Retinal pigment epithelial cell (primary cell): ENCODE measurements at regions not wholly inside any gene's neighbourhood (a gene's known extent, or its start where the extent isn't known, plus 50 kb on each side); places are given as distances from the start of the nearest gene placed in this dataset.

Experiments
- DNase-seq: peaks from one replicate; pipeline ENCODE4 v3.0.0-alpha.2; 2010; ENCODE audit warnings: low read depth
- H3K4me3 ChIP-seq: 2 replicates; pipeline ENCODE4 v1.5.1; 2011; ENCODE audit warnings: mild to moderate bottlenecking, low read length, control low read depth, moderate library complexity
- TF ChIP-seq, protein P1 (sequence below): conservative IDR thresholded peaks from 2 replicates; pipeline ENCODE4 v1.5.1; 2011; ENCODE audit warnings: low read depth, low read length, control low read depth, inconsistent platforms

DNA sequence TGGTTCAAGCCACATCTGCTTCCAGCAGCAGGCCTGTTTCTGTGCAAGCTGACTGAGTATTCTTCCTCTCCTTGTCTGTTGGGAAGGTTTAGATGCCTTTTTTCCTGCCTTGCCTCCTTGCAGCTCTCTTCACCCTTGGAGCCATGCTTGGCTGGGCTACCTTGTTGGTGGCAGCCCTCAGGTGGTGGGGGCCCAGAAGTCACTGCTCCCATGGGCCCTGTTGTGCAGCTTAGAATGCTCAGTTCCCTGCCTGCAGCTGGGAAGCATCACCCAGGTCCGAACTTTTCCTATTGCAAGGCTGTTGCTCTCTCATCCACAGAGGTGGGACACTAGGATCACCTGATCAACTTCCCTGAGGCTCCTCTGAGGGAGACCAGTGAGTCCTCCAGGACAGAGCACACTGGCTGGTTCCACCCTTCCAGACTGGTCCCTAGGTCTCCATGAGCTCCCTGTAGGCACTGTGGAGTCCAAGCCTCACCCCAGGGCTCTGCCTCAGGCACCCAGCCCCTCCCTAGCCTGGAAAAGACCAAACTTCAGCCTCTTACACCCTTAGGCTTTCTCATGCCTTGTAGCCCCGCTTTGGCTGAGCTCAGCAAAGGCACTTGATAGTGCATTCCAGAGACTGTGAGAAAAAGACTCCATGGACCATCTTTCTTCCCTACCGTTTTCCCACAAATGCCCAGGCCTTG lies 219.3 kb upstream of the SH3BP4 start:
- H3K4me3 ChIP-seq: no peak overlapping the region
- DNase-seq: no peak
- TF ChIP-seq, protein P1, sequence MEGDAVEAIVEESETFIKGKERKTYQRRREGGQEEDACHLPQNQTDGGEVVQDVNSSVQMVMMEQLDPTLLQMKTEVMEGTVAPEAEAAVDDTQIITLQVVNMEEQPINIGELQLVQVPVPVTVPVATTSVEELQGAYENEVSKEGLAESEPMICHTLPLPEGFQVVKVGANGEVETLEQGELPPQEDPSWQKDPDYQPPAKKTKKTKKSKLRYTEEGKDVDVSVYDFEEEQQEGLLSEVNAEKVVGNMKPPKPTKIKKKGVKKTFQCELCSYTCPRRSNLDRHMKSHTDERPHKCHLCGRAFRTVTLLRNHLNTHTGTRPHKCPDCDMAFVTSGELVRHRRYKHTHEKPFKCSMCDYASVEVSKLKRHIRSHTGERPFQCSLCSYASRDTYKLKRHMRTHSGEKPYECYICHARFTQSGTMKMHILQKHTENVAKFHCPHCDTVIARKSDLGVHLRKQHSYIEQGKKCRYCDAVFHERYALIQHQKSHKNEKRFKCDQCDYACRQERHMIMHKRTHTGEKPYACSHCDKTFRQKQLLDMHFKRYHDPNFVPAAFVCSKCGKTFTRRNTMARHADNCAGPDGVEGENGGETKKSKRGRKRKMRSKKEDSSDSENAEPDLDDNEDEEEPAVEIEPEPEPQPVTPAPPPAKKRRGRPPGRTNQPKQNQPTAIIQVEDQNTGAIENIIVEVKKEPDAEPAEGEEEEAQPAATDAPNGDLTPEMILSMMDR: no peak

GRCh38 chr2:234731236-234731635 lies 220.6 kb upstream of the SH3BP4 start:
- no peak for DNase-seq
- no peak overlapping the region for H3K4me3 ChIP-seq
- TF ChIP-seq, protein P1: no peak

GRCh38 chr2:234730066-234730640 lies 221.7 kb upstream of the SH3BP4 start:
- DNase-seq: no peak
- TF ChIP-seq, protein P1: no peak
- H3K4me3 ChIP-seq: no peak overlapping the region

DNA sequence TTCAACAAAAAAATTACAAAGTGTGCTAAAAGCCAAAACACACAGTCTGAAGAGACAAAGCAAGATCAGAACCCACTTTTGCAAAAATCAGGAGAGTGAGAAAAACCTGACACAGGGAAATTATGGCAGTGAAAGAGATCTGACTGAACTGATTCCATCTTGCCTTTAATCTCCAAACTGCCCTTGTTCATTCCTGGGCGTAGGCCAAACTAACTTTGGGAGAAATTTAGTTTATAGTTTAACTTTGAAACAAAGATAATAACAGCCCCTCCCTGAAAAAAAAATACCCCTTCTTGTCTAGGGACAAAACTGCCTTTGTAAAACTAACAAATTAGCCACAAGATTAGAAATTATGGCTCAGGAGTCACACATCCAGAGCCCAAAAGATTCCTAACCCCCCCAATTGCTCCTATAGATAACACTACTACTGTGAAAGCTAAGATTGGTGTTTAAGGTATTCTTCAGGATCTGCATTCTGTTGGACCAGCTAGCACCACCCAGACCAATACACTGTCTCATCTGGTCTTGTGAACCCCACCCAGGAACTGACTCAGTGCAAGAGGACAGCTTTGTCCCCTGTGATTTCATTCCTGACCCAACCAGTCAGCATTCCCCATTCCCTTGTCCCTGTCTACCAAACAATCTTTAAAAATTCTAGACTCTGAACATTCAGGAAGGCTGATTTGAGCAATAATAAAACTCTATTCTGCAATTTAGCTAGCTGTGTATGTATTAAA lies 226.1 kb upstream of the SH3BP4 start:
- no peak for DNase-seq
- no peak overlapping the region for H3K4me3 ChIP-seq
- TF ChIP-seq, protein P1: no peak

DNA sequence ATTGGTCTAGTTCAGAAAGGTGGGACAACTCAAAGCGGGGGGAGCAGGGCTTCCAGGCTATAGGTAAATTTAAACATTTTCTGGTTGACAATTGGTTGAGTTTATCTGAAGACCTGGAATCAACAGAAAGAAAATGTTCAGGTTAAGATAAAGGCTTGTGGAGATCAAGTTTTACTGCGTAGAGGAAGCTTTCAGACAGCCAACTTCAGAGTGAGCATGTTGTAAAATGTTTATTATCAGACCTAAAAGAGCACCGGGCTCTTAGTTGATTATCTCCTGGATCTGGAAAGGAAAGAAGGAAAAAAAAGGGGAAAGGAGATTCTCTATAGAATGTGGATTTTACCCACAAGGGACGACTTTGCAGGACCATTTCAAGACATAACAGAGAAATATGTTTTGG lies 227.0 kb upstream of the SH3BP4 start:
- no peak overlapping the region for H3K4me3 ChIP-seq
- TF ChIP-seq, protein P1: no peak
- no peak for DNase-seq

DNA sequence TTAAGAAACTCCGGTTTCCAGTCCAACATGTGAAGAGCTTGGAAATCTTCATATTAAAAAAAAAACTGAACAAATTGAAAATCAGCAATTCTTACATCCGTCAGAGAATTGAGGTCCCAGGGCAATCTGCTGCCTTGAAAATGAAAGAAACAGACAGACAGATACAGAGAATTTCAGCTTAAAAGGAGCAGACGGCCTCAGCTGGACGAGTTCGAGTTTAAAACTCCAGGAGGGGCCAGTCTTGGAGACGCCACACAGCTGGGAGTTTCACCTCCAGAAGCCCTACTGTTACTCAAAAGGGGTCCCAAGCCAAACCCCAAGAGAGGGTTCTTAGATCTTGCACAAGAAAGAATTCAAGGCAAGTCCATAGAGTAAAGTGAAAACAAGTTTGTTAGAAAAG lies 226.5 kb upstream of the ARL4C start:
- TF ChIP-seq, protein P1: no peak
- DNase-seq: no peak
- H3K4me3 ChIP-seq: no peak overlapping the region

DNA sequence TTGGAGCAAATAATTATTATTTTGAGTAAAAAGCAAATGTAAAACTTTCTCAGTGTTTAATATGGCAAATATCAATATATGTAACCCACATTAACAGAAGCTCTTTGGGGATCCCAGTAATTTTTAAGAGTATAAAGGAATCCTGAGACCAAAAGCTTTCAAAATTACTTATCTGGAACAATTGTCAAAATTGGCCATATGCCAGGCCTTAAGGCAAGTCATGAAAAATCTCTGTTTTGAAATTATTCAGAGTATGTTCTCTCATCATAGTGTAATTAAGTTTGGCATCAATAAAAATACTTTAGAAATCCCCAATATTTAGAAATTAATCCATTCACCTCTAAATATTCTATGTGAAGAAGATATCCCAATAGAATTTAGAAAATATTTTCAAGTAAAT lies 225.3 kb upstream of the ARL4C start:
- no peak for DNase-seq
- no peak overlapping the region for H3K4me3 ChIP-seq
- TF ChIP-seq, protein P1: no peak
